ENCODE measurements at regions not wholly inside any gene's neighbourhood (a gene's known extent, or its start where the extent isn't known, plus 50 kb on each side); places are given as distances from the start of the nearest gene placed in this dataset.

DNA sequence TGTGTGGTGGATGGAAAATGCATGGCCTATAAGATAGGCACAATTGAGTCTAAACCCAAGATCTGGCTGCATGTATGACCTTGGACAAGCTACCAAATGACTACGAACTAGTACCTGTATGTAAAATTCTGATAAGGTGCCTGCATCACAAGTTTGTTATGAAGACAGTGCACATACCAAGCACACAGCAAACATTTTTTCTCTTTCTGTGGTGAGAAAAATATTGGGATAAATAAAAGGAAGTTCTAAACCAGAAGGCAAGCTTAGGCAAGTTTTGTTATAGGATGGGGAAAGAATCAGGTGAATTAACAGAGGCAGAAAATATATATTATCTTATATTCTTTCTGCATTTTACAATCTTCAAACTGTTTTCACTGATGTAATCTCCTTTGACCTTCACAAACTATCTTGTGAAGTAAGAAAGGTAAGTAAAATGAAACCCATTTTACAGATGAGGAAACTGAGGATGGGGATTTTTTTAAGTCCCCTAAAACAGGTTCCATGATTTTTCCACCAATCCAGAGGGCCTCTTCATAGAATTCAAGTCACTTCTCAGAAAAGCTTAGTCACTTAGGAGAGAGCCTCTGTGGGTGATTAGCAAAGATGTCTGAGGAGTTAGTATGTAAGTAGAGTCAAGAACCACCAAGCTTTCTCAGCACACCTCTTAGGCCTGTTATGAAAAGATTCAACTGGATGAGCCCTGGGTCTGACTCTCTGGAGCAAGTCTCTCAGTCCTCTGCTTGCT is 132.0 kb upstream of the RAP1B start:
- Mint-ChIP-seq H3K27me3 (ENCODE audit: low read depth) (no peaks in the 10 kb centered on the region), H3K4me1 (peaks cover 5% of the 10 kb centered on the region), H3K36me3 (ENCODE audit: low read depth) (no peaks in the 10 kb centered on the region), H3K27ac (ENCODE audit: unreplicated experiment) (no peak overlapping the region), H3K9me3 (no peaks in the 10 kb centered on the region), H3K4me3 (no peak overlapping the region)
- TF ChIP-seq, protein P1, sequence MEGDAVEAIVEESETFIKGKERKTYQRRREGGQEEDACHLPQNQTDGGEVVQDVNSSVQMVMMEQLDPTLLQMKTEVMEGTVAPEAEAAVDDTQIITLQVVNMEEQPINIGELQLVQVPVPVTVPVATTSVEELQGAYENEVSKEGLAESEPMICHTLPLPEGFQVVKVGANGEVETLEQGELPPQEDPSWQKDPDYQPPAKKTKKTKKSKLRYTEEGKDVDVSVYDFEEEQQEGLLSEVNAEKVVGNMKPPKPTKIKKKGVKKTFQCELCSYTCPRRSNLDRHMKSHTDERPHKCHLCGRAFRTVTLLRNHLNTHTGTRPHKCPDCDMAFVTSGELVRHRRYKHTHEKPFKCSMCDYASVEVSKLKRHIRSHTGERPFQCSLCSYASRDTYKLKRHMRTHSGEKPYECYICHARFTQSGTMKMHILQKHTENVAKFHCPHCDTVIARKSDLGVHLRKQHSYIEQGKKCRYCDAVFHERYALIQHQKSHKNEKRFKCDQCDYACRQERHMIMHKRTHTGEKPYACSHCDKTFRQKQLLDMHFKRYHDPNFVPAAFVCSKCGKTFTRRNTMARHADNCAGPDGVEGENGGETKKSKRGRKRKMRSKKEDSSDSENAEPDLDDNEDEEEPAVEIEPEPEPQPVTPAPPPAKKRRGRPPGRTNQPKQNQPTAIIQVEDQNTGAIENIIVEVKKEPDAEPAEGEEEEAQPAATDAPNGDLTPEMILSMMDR (conservative IDR thresholded peaks at IDR 0.05), result no peak
- no peak for DNase-seq (ENCODE audit: low read depth, low spot score)

DNA sequence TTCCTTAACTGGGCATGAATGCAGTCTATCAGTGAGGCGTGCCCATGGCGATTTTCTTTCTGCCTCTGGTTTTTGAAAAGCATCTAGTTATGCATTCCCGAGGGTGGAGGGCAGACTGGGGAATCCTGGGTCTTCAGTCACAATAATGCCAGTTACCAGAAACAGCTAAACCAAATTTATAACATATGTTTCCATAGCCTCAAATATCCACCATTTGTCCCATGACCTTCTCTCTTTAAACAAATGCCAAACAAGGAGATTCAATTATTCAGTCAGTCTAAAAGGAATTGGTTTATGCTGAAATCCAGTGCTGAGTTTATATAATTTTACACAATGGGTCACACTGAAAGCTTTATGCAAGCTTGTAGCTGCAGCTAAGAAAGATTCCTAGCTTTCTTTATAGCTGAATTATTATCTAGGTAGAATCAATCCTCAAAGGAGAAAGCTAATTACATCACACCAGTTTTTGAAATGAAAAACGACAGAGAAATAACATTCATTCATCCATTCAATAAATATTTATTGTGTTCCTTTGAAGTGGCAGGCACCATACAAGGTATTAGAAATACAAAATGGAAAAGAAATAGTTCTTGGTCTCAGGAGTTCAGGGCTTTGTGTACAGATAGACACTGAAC is 131.3 kb upstream of the RAP1B start:
- no peaks in the 10 kb centered on the region for H3K9me3 Mint-ChIP-seq

DNA sequence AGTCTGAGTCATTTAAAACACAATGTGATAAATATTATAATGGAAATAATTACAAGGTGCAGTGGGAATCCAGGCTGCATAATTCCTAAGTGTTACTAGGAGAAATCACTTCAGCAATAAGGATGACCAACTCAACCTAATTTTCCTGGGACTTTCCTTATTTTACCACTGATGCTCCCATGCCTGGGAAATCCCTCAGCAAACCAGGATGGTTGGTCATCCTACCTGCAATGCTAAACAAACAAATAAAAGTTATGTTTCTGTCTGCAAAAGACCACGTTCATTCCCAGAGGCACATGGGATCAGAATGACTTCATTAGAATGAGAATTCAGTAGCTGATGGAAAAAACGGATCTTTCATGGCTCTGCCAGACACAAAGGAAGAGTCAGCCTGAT is 130.8 kb upstream of the RAP1B start:
- DNase-seq (ENCODE audit: low read depth, low spot score), result no peak
- H3K4me3 Mint-ChIP-seq, result no peak overlapping the region
- peaks cover 5% of the 10 kb centered on the region for H3K4me1 Mint-ChIP-seq
- no peaks in the 10 kb centered on the region for H3K9me3 Mint-ChIP-seq
- no peaks in the 10 kb centered on the region for H3K27me3 Mint-ChIP-seq (ENCODE audit: low read depth)
- TF ChIP-seq, protein P1 (conservative IDR thresholded peaks at IDR 0.05), result no peak
- no peaks in the 10 kb centered on the region for H3K36me3 Mint-ChIP-seq (ENCODE audit: low read depth)
- H3K27ac Mint-ChIP-seq (ENCODE audit: unreplicated experiment), result no peak overlapping the region

More for the DNA sequence above, 131.3 kb upstream of the RAP1B start:
- no peak for DNase-seq (ENCODE audit: low read depth, low spot score)
- Mint-ChIP-seq H3K27ac (ENCODE audit: unreplicated experiment) (no peak overlapping the region), H3K4me1 (peaks cover 5% of the 10 kb centered on the region), H3K36me3 (ENCODE audit: low read depth) (no peaks in the 10 kb centered on the region), H3K27me3 (ENCODE audit: low read depth) (no peaks in the 10 kb centered on the region), H3K4me3 (no peak overlapping the region)
- TF ChIP-seq, protein P1 (conservative IDR thresholded peaks at IDR 0.05), result no peak

DNA sequence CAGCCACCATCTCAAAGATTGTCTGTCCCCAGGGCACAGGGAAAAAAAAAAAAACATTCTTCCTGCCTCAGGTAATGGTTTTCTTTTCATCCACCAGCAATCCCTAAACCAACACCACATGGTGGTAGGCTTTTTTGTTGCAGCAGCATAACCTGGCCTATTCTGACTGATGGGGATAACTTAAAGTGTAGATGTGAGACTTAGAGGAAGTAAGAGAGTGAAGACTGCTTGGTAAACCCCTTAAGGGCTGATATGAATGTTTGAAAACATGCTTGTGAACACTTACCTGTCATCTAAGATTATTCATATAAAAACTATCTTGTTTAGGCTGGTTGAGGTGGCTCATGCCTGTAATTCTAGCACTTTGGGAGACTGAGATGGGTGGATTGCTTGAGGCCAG is 130.2 kb upstream of the RAP1B start:
- no peaks in the 10 kb centered on the region for H3K9me3 Mint-ChIP-seq
- no peak overlapping the region for H3K27ac Mint-ChIP-seq (ENCODE audit: unreplicated experiment)
- peaks cover 5% of the 10 kb centered on the region for H3K4me1 Mint-ChIP-seq
- H3K36me3 Mint-ChIP-seq (ENCODE audit: low read depth), result no peaks in the 10 kb centered on the region
- no peaks in the 10 kb centered on the region for H3K27me3 Mint-ChIP-seq (ENCODE audit: low read depth)
- H3K4me3 Mint-ChIP-seq, result no peak overlapping the region
- TF ChIP-seq, protein P1 (conservative IDR thresholded peaks at IDR 0.05), result no peak
- no peak for DNase-seq (ENCODE audit: low read depth, low spot score)

DNA sequence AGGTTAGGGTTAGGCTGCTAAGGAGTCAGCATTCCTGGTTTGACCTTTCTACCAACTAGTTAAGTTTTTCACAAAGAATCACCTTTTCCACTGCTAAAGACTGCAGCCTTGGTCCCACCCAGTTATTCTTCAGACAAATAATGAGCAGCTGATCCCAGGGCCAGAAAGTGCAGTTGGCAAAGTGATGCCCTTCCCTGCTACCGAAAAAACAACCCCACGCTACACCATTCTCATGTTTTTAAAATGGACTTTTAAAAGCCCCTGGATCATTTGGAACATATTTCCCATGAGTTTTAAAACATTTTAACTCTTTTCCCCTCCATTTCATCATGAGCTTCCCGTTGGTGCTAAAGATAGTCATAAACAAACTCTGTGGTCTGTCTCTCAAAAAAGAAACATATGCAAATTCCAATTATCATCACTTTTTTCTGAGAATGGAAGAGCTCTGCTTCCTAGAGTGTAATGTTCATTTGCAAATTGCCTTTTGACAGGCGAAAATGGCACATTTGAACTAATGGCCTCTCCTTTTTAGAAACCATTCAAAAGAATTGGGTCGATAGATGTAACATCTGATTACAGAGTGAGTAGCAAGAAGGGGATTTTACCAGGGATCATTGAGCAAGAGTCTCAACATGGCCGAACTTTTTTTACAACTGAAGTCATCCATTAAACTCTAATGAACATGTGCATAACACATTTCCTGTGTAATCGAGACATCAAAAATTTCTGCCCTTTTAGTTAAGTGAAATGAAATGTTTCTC is 129.3 kb upstream of the RAP1B start:
- TF ChIP-seq, protein P1 (conservative IDR thresholded peaks at IDR 0.05), result no peak
- H3K27ac Mint-ChIP-seq (ENCODE audit: unreplicated experiment), result no peak overlapping the region
- H3K4me1 Mint-ChIP-seq, result peaks cover 5% of the 10 kb centered on the region
- H3K36me3 Mint-ChIP-seq (ENCODE audit: low read depth), result no peaks in the 10 kb centered on the region
- DNase-seq (ENCODE audit: low read depth, low spot score), result no peak
- H3K27me3 Mint-ChIP-seq (ENCODE audit: low read depth), result no peaks in the 10 kb centered on the region
- H3K4me3 Mint-ChIP-seq, result no peak overlapping the region
- no peaks in the 10 kb centered on the region for H3K9me3 Mint-ChIP-seq
